ENCODE measurements at regions not wholly inside any gene's neighbourhood (a gene's known extent, or its start where the extent isn't known, plus 50 kb on each side); places are given as distances from the start of the nearest gene placed in this dataset.
A peak's percentile ranks its signal among the peaks of the same experiment; 100 is the strongest.
"Not testable (repeated sequence)": the region's sequence is repeated elsewhere in the genome, so short reads cannot be mapped to it uniquely, and the experiment has no call there.

- peak; percentile 69 for DNase-seq
Measured at GRCh38 chr20:16801919-16802651, 53.9 kb downstream of the OTOR start.

GRCh38 chr20:16802652-16802935, 54.4 kb downstream of the OTOR start:
- DNase-seq, result no peak

- peak; percentile 69 for DNase-seq
Measured at GRCh38 chr20:16803965-16804792, 56.0 kb downstream of the OTOR start.

- no peak for DNase-seq
Measured at GRCh38 chr20:16804793-16805187, 56.6 kb downstream of the OTOR start.

- no peak for DNase-seq
Measured at GRCh38 chr20:16806061-16806460, 57.9 kb downstream of the OTOR start.

GRCh38 chr20:16806886-16807285, 58.7 kb downstream of the OTOR start:
- DNase-seq, result no peak

GRCh38 chr20:16808796-16809195, 60.6 kb downstream of the OTOR start:
- DNase-seq, result no peak

- DNase-seq, result no peak
Measured at GRCh38 chr20:16810216-16810615, 62.1 kb downstream of the OTOR start.

GRCh38 chr20:16816192-16816591, 68.0 kb downstream of the OTOR start:
- DNase-seq, result no peak

GRCh38 chr20:16819483-16819882, 71.3 kb downstream of the OTOR start:
- no peak for DNase-seq

GRCh38 chr20:16821211-16822089, 73.3 kb downstream of the OTOR start:
- peak; percentile 16 for DNase-seq

- no peak for DNase-seq
Measured at GRCh38 chr20:16824664-16825063, 76.5 kb downstream of the OTOR start.

- DNase-seq, result no peak
Measured at GRCh38 chr20:16828666-16829305, 80.6 kb downstream of the OTOR start.

GRCh38 chr20:16835690-16836089, 87.5 kb downstream of the OTOR start:
- DNase-seq, result not testable (repeated sequence)

- no peak for DNase-seq
Measured at GRCh38 chr20:16842486-16843120, 94.4 kb downstream of the OTOR start.

- no peak for DNase-seq
Measured at GRCh38 chr20:16844406-16844805, 96.2 kb downstream of the OTOR start.

- no peak for DNase-seq
Measured at GRCh38 chr20:16846006-16846405, 97.8 kb downstream of the OTOR start.

GRCh38 chr20:16848061-16848460, 99.9 kb downstream of the OTOR start:
- DNase-seq, result no peak

GRCh38 chr20:16848526-16848925, 100.4 kb downstream of the OTOR start:
- DNase-seq, result no peak

GRCh38 chr20:16860914-16861313, 112.8 kb downstream of the OTOR start:
- DNase-seq, result no peak

- no peak for DNase-seq
Measured at GRCh38 chr20:16861708-16862107, 113.5 kb downstream of the OTOR start.

GRCh38 chr20:16863303-16863702, 115.1 kb downstream of the OTOR start:
- DNase-seq, result no peak

GRCh38 chr20:16864069-16864468, 115.9 kb downstream of the OTOR start:
- DNase-seq, result no peak

Data from NCI-H1105 (cell line).